Tibial artery (tissue), 4 donors: ENCODE measurements at regions not wholly inside any gene's neighbourhood (a gene's known extent, or its start where the extent isn't known, plus 50 kb on each side); places are given as distances from the start of the nearest gene placed in this dataset.

Experiments
- DNase-seq, 2 donors: peaks; one replicate each; pipeline ENCODE4 v3.0.0-alpha.2; 2019
- H3K27ac ChIP-seq, 2 donors: fragments of 200-600 bp; sonication (generic) in 1 of 2; 1 replicate in 1 of 2; 2 replicates in 1 of 2; pipeline ENCODE4 v1.5.1; 2018 to 2019; ENCODE audit warnings: mild to moderate bottlenecking in 1 of 2
- H3K27me3 ChIP-seq, 2 donors: fragments of 200-600 bp; sonication (generic) in 1 of 2; one replicate each; pipeline versions ENCODE4 v1.5.1 to v1.6.0; 2016 to 2019
- H3K36me3 ChIP-seq, 3 donors: fragments of 200-600 bp; sonication (generic) in 2 of 3; one replicate each; pipeline ENCODE4 v1.5.1; 2016 to 2019; ENCODE audit warnings: mild to moderate bottlenecking in 2 of 3
- H3K4me1 ChIP-seq, 4 donors: fragments of 200-600 bp; sonication (generic) in 2 of 4; 1 replicate in 3 of 4; 2 replicates in 1 of 4; pipeline ENCODE4 v1.5.1; 2016 to 2019
- H3K4me3 ChIP-seq, 2 donors: fragments of 200-600 bp; sonication (generic) in 1 of 2; 1 replicate in 1 of 2; 2 replicates in 1 of 2; pipeline ENCODE4 v1.5.1; 2018 to 2019; ENCODE audit warnings: mild to moderate bottlenecking in 2 of 2
- H3K9me3 ChIP-seq, 3 donors: fragments of 200-600 bp; sonication (generic) in 1 of 3; one replicate each; pipeline ENCODE4 v1.5.1; 2016 to 2019
- intact Hi-C: fragments of 100-400 bp; cut with DNase I; formaldehyde crosslinking; loops from one replicate; pipeline ENCODE4 v1.15.0; 2023; ENCODE audit warnings: low total_unique reads
- TF ChIP-seq, protein P1 (sequence below), 2 experiments: fragments of 200-600 bp in 1 of 2; fragments of 450-650 bp in 1 of 2; IDR thresholded peaks; one replicate each; pipeline ENCODE4 v1.5.1; 2017 to 2019; ENCODE audit warnings: antibody characterized with exemption in 2 of 2, mild to moderate bottlenecking in 1 of 2, moderate library complexity in 1 of 2

DNA sequence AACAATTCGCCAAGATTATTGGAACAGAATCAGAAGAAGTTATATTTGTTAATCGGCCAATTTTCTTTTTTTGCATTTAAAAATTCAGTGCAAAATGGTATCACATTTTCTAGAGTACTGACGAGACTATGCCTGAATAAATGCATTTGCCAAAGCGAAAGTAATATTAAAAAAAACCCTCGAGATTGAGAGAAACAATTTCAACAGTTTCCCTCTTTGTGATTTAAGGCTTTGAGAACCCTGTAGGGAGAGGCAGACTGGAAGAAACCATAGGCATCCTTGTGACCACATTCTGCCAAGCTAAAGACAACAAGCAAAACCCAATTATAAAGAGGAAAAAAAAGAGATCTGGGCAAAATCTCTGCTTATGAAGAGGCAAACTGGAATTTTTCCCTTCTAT, 218.1 kb upstream of the GK2 start:
- Histone ChIP-seq H3K4me3 (peak overlapping the region; percentile 20 to 21), H3K9me3 (no peaks in the 10 kb centered on the region), H3K4me1 (peaks cover 0 to 64% (median 25%) of the 10 kb centered on the region in 4 donors), H3K36me3 (no peaks in the 10 kb centered on the region), H3K27me3 (no peaks in the 10 kb centered on the region), H3K27ac (peak overlapping the region; percentile 77)
- DNase-seq = no peak
- TF ChIP-seq, protein P1, sequence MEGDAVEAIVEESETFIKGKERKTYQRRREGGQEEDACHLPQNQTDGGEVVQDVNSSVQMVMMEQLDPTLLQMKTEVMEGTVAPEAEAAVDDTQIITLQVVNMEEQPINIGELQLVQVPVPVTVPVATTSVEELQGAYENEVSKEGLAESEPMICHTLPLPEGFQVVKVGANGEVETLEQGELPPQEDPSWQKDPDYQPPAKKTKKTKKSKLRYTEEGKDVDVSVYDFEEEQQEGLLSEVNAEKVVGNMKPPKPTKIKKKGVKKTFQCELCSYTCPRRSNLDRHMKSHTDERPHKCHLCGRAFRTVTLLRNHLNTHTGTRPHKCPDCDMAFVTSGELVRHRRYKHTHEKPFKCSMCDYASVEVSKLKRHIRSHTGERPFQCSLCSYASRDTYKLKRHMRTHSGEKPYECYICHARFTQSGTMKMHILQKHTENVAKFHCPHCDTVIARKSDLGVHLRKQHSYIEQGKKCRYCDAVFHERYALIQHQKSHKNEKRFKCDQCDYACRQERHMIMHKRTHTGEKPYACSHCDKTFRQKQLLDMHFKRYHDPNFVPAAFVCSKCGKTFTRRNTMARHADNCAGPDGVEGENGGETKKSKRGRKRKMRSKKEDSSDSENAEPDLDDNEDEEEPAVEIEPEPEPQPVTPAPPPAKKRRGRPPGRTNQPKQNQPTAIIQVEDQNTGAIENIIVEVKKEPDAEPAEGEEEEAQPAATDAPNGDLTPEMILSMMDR (IDR thresholded peaks at IDR 0.05) = no peak
- intact Hi-C loops = no loop called here

DNA sequence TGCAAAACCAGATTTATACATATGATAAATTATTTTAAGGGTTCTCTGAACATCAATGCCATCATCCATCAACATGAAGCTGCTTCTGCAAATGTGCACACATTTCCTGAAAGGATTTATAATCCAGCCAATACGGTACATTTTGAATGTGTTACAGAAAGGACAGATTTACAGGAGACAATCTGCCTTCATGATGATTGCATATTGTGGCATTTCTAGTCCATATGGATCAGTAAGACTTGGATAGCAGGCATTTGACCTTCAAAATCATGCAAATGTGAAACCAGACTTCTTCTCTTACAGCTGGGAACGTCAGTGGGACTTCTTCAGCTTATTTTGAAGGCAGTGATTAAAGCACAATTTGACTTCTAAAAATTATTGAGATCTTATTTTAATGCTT, 217.3 kb upstream of the GK2 start:
- Histone ChIP-seq H3K27ac (peak overlapping the region; percentile 77), H3K27me3 (no peaks in the 10 kb centered on the region), H3K4me3 (peak overlapping the region; percentile 20 to 21), H3K9me3 (no peaks in the 10 kb centered on the region), H3K36me3 (no peaks in the 10 kb centered on the region), H3K4me1 (peaks cover 0 to 66% (median 25%) of the 10 kb centered on the region in 4 donors)
- intact Hi-C loops = no loop called here
- TF ChIP-seq, protein P1 (IDR thresholded peaks at IDR 0.05) = no peak
- DNase-seq = no peak

DNA sequence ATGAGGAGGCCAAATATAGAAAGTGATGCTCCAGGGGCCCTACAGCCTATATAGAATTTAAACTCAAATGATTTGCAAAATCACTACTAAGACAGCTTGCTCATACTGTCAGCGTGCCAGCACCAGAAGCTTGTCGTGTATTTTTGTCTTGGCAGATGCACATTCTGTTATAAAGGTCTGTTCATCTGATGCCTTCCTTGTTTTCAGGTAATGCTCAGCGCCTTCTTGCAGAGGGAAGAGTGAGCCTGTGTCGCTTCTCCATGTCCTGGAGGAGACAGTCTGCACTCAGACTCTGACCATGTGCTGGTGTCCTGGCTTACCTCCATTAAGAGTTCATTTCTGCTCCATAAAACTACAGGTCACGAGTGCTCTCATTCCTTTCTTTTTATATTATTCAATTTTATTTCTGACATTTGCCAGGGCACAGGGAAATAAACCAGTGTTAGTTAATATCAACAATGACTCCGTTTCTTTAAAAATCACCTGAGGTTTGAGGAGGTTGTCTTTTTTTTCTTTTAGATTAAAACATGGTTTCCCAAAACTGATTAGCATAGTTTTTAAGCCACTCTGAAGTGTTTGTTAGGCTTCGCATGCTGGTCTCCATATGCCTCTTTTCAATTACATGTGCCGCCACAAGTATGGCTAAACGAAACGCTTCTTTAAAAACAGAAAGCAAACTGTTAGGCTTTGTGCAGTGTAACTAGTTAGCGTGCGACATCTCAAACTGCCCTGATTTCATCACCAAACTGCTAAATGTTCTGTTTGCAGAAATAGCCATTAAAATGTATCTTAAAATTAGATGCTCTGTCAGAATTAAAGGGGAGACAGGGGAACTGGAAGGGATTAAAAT, 215.2 kb upstream of the GK2 start:
- H3K27ac ChIP-seq = peak overlapping the region; percentile 77
- H3K4me1 ChIP-seq = peaks cover 0 to 66% (median 25%) of the 10 kb centered on the region in 4 donors
- intact Hi-C loops = no loop called here
- peak; percentile 38 to 63 for DNase-seq
- no peaks in the 10 kb centered on the region for H3K27me3 ChIP-seq
- H3K36me3 ChIP-seq = no peaks in the 10 kb centered on the region
- H3K4me3 ChIP-seq = peak overlapping the region; percentile 15 to 27
- H3K9me3 ChIP-seq = no peaks in the 10 kb centered on the region
- TF ChIP-seq, protein P1 (IDR thresholded peaks at IDR 0.05) = no peak

DNA sequence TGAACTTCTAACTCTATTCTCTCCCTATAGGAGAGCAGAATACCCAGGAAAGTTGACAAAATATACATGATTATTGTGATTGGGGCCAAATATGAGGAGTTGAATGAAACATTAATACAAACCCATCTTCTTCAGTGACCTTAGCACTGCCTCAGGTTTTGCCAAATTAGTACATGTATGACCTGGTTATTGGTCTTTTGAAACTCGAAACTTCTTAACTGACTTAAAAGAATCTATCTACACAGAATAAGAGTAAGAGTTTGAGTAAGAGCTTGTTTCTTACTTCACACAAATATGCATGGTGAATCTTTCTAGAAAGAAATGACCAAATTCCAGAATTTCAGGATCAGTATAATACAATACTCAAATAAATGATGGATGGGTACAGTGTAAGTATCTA, 213.0 kb upstream of the GK2 start:
- TF ChIP-seq, protein P1 (IDR thresholded peaks at IDR 0.05) = no peak
- peak overlapping the region in 1 of 2 donors; percentile 77 for H3K27ac ChIP-seq
- H3K36me3 ChIP-seq = no peaks in the 10 kb centered on the region
- H3K4me1 ChIP-seq = peaks cover 0 to 51% (median 19%) of the 10 kb centered on the region in 4 donors
- no peaks in the 10 kb centered on the region for H3K9me3 ChIP-seq
- H3K4me3 ChIP-seq = no peak overlapping the region
- no peak for DNase-seq
- intact Hi-C loops = no loop called here
- no peaks in the 10 kb centered on the region for H3K27me3 ChIP-seq

DNA sequence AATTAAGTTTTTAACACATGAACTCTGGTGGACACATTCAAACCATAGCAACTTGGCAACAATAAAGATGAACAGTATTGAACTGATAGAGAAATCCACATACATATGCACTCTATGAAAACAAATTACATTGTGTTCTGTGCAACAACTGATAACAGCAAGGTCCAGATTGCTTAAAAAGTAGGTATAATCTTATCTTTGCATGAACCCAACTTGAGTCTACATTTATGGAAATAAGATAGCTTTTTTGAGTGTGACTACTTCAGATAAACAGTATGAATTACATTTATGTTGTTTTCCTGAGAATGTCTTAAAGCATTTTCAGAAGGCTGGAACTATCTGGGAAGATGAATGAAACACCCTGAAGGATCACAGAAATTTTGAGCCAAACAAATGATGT, 212.6 kb upstream of the GK2 start:
- peak overlapping the region in 1 of 2 donors; percentile 77 for H3K27ac ChIP-seq
- DNase-seq = no peak
- intact Hi-C loops = no loop called here

More for the DNA sequence above, 212.6 kb upstream of the GK2 start:
- no peak overlapping the region for H3K4me3 ChIP-seq
- no peaks in the 10 kb centered on the region for H3K9me3 ChIP-seq
- no peaks in the 10 kb centered on the region for H3K36me3 ChIP-seq
- no peaks in the 10 kb centered on the region for H3K27me3 ChIP-seq
- H3K4me1 ChIP-seq = peaks cover 0 to 47% (median 17%) of the 10 kb centered on the region in 4 donors
- TF ChIP-seq, protein P1 (IDR thresholded peaks at IDR 0.05) = no peak
